ENCODE measurements at regions not wholly inside any gene's neighbourhood (a gene's known extent, or its start where the extent isn't known, plus 50 kb on each side); places are given as distances from the start of the nearest gene placed in this dataset.

GRCh38 chr10:36817898-36818297 lies 307.5 kb upstream of the ANKRD30A start:
- ChIA-PET CTCF (no interaction called here), POLR2A (no interaction called here)
- no peak overlapping the region for H3K4me2 ChIP-seq (ENCODE audit: insufficient read depth, low read length)
- H3K9me1 ChIP-seq (replicated peaks; ENCODE audit: control insufficient read depth, extremely low read depth, insufficient read depth, low read length): no peaks in the 10 kb centered on the region
- no peaks in the 10 kb centered on the region for H3K79me2 ChIP-seq (ENCODE audit: control insufficient read depth, insufficient read depth, low read length)
- no peaks in the 10 kb centered on the region for H3K4me1 ChIP-seq (ENCODE audit: control insufficient read depth, extremely low read depth, insufficient read depth, low read length)
- H3K4me3 ChIP-seq (replicated peaks in 1 of 3; ENCODE audit: insufficient read depth in 1 of 3, low read depth in 1 of 3, low read length in 3 of 3): no peak overlapping the region
- dilution Hi-C loops (cut with MboI; ENCODE audit: extremely low pct_ligation_motif_present, low sequenced_read_pairs): no loop called here
- no peaks in the 10 kb centered on the region for H3K9me3 ChIP-seq (replicated peaks; ENCODE audit: control insufficient read depth, insufficient read depth, low read length)
- no peak for TF ChIP-seq GATA2 (IDR thresholded peaks at IDR 0.05; ENCODE audit: insufficient read depth, insufficient read length, low read depth, low read length)
- no peak for TF ChIP-seq POLR2A (IDR thresholded peaks at IDR 0.05; ENCODE audit: low read depth, low read length)
- TF ChIP-seq CTCF (IDR thresholded peaks at IDR 0.05; ENCODE audit: extremely low read depth in 1 of 2, insufficient read depth in 1 of 2, low read depth in 1 of 2, low read length in 2 of 2): no peak
- TF ChIP-seq JUN (IDR thresholded peaks at IDR 0.05; ENCODE audit: borderline replicate concordance, insufficient read depth, insufficient read length, low read depth): no peak
- H2AFZ ChIP-seq (ENCODE audit: low read depth, low read length): no peak overlapping the region
- H3K36me3 ChIP-seq (ENCODE audit: control insufficient read depth in 2 of 2, extremely low read depth in 1 of 2, insufficient read depth in 2 of 2, low read length in 2 of 2): no peaks in the 10 kb centered on the region
- no TSS peak for BruUV-seq (replicated peaks)
- H3K27me3 ChIP-seq (ENCODE audit: control insufficient read depth in 2 of 2, insufficient read depth in 2 of 2, low read length in 2 of 2): no peaks in the 10 kb centered on the region
- no peak overlapping the region for H3K27ac ChIP-seq (ENCODE audit: insufficient read depth, low read depth, low read length)
- H4K20me1 ChIP-seq (replicated peaks; ENCODE audit: control insufficient read depth, extremely low read depth, insufficient read depth, low read length): no peaks in the 10 kb centered on the region
- intact Hi-C loops (cut with micrococcal nuclease): no loop called here
- DNase-seq (ENCODE audit: low read depth, low spot score): no peak
- FAIRE-seq: no peak
- H3K9ac ChIP-seq (replicated peaks; ENCODE audit: extremely low read depth, insufficient read depth, low read length): no peak overlapping the region

GRCh38 chr10:36808625-36809362 lies 316.6 kb upstream of the ANKRD30A start:
- ChIA-PET CTCF (no interaction called here), POLR2A (no interaction called here)
- intact Hi-C loops (cut with micrococcal nuclease) (no loop called here), dilution Hi-C loops (cut with MboI; ENCODE audit: extremely low pct_ligation_motif_present, low sequenced_read_pairs) (no loop called here)
- Histone ChIP-seq H3K9me3 (replicated peaks; ENCODE audit: control insufficient read depth, insufficient read depth, low read length) (no peaks in the 10 kb centered on the region), H3K27ac (ENCODE audit: insufficient read depth, low read depth, low read length) (no peak overlapping the region), H3K9me1 (replicated peaks; ENCODE audit: control insufficient read depth, extremely low read depth, insufficient read depth, low read length) (no peaks in the 10 kb centered on the region), H4K20me1 (replicated peaks; ENCODE audit: control insufficient read depth, extremely low read depth, insufficient read depth, low read length) (no peaks in the 10 kb centered on the region), H3K4me1 (ENCODE audit: control insufficient read depth, extremely low read depth, insufficient read depth, low read length) (no peaks in the 10 kb centered on the region), H3K4me3 (replicated peaks in 1 of 3; ENCODE audit: insufficient read depth in 1 of 3, low read depth in 1 of 3, low read length in 3 of 3) (no peak overlapping the region), H3K79me2 (ENCODE audit: control insufficient read depth, insufficient read depth, low read length) (no peaks in the 10 kb centered on the region), H3K36me3 (ENCODE audit: control insufficient read depth in 2 of 2, extremely low read depth in 1 of 2, insufficient read depth in 2 of 2, low read length in 2 of 2) (no peaks in the 10 kb centered on the region), H3K27me3 (ENCODE audit: control insufficient read depth in 2 of 2, insufficient read depth in 2 of 2, low read length in 2 of 2) (no peaks in the 10 kb centered on the region), H2AFZ (ENCODE audit: low read depth, low read length) (no peak overlapping the region), H3K4me2 (ENCODE audit: insufficient read depth, low read length) (no peak overlapping the region), H3K9ac (replicated peaks; ENCODE audit: extremely low read depth, insufficient read depth, low read length) (no peak overlapping the region)
- no TSS peak for BruUV-seq (replicated peaks)
- FAIRE-seq: no peak
- TF ChIP-seq FOS (IDR thresholded peaks at IDR 0.05; ENCODE audit: borderline replicate concordance, insufficient read depth, low read length): no peak
- TF ChIP-seq EZH2 (IDR thresholded peaks at IDR 0.05; ENCODE audit: borderline replicate concordance, low read depth, low read length, severe bottlenecking): no peak
- no peak for DNase-seq (ENCODE audit: low read depth, low spot score)

All from endothelial cell of umbilical vein (primary cell).